ENCODE measurements at regions not wholly inside any gene's neighbourhood (a gene's known extent, or its start where the extent isn't known, plus 50 kb on each side); places are given as distances from the start of the nearest gene placed in this dataset.

DNA sequence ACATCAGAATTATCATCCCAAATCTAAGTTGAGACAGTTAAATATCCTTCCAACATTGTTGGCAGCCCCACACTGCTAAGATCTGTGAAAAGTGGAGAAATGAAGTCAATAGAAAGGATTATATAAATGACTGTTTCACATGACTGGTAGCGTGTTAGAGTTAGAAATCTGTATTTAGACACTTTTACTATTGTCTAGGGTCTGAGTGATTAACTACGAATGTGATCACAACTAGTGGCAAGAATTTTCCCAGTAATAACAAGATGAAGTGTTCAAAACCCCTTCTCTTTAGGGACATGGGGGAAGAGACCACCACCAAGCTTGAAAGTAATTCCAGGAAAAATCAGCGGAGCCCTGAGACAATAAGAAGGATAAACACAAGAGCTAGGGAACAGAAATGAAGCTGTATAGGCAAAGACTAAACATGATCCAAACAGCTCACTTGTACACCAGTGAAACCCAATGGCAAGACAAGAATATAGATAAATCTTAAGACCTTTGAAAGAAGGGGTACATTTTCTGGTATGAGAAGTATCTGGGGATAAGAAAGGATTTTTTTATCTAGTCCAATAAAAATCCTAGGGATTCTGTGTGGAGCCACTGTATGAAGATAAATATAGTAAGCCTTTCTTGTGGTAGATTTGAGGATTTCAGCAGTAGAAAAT, 646.6 kb upstream of the USP24 start:
- no peaks in the 10 kb centered on the region for H3K4me1 ChIP-seq (replicated peaks)
- TF ChIP-seq POLR2AphosphoS5 (IDR thresholded peaks at IDR 0.05) (no peak), POLR2A (IDR thresholded peaks at IDR 0.05) (no peak)
- TF ChIP-seq, protein P1, sequence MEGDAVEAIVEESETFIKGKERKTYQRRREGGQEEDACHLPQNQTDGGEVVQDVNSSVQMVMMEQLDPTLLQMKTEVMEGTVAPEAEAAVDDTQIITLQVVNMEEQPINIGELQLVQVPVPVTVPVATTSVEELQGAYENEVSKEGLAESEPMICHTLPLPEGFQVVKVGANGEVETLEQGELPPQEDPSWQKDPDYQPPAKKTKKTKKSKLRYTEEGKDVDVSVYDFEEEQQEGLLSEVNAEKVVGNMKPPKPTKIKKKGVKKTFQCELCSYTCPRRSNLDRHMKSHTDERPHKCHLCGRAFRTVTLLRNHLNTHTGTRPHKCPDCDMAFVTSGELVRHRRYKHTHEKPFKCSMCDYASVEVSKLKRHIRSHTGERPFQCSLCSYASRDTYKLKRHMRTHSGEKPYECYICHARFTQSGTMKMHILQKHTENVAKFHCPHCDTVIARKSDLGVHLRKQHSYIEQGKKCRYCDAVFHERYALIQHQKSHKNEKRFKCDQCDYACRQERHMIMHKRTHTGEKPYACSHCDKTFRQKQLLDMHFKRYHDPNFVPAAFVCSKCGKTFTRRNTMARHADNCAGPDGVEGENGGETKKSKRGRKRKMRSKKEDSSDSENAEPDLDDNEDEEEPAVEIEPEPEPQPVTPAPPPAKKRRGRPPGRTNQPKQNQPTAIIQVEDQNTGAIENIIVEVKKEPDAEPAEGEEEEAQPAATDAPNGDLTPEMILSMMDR (IDR thresholded peaks at IDR 0.05), result no peak
- no peaks in the 10 kb centered on the region for H3K27me3 ChIP-seq (replicated peaks; ENCODE audit: insufficient read depth)
- intact Hi-C loops (cut with DNase I), result no loop called here
- no peaks in the 10 kb centered on the region for H3K36me3 ChIP-seq
- H3K9me3 ChIP-seq, result no peaks in the 10 kb centered on the region
- no peak overlapping the region for H3K4me3 ChIP-seq
- WGBS, result 78% methylated on average over 3 of the region's 3 CpGs
- no peak for DNase-seq (ENCODE audit: low spot score)
- no peak overlapping the region for H3K27ac ChIP-seq

DNA sequence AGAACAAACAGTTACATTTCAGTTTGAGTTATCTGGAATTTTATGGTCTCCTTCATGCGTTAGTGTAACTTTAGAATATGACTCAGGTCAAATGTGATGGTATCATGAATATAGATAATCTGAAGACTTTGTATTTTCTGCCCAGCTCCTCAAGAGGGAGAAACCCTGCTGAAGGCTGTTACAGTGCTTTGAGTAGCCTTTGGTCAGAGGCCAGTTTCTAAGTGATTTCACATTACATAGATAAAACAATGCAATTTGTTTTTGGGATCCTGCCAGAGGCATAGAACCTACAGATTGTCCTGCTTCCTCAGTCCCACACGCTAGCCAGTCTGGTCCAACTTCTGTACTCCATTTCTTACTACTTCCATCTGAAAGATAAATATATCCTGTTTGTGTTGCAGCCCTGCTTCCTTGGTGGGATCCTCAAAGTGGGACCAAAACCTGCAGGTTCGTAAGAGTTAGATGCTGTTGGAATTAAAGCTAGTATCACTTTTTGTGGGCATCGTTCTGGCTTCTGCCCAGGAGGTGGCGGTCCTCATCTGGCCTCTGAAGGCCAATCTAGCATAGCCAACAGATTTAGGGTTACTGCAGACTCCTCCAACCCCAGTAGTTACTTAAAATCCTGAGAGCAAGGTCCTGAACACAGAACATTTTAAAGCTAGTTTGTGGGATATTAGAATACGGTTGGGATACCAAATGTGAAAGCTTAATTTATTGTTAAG, 645.8 kb upstream of the USP24 start:
- WGBS, result 66% methylated on average over 6 of the region's 6 CpGs
- DNase-seq (ENCODE audit: low spot score), result no peak
- Histone ChIP-seq H3K27ac (no peak overlapping the region), H3K36me3 (no peaks in the 10 kb centered on the region), H3K9me3 (no peaks in the 10 kb centered on the region), H3K4me3 (no peak overlapping the region), H3K4me1 (replicated peaks) (no peaks in the 10 kb centered on the region), H3K27me3 (replicated peaks; ENCODE audit: insufficient read depth) (no peaks in the 10 kb centered on the region)
- TF ChIP-seq, protein P1 (IDR thresholded peaks at IDR 0.05), result no peak
- TF ChIP-seq POLR2A (IDR thresholded peaks at IDR 0.05) (no peak), POLR2AphosphoS5 (IDR thresholded peaks at IDR 0.05) (no peak)
- intact Hi-C loops (cut with DNase I), result no loop called here

DNA sequence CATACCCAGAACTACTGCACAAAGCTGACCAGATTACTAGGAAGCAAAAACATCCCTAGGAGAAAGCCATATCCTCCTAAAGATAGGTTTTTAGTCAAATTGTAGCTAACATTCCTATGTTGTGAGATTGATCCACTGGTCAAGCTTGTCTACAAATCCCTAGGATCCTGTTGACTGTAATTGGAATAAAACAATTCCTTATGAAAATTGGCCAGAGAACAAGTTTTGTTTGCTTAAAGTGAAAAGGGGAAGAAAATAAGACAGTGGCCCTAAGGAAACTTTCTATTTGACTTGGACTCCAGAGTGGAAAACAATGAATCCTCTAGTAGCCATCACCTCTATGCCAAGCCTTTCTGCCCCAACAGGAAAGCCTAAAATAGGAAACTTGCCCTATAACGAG, 645.2 kb upstream of the USP24 start:
- Histone ChIP-seq H3K36me3 (no peaks in the 10 kb centered on the region), H3K9me3 (no peaks in the 10 kb centered on the region), H3K4me3 (no peak overlapping the region), H3K4me1 (replicated peaks) (no peaks in the 10 kb centered on the region), H3K27me3 (replicated peaks; ENCODE audit: insufficient read depth) (no peaks in the 10 kb centered on the region), H3K27ac (no peak overlapping the region)
- TF ChIP-seq POLR2A (IDR thresholded peaks at IDR 0.05) (no peak), POLR2AphosphoS5 (IDR thresholded peaks at IDR 0.05) (no peak)
- TF ChIP-seq, protein P1 (IDR thresholded peaks at IDR 0.05), result no peak
- WGBS, result 56% methylated on average over 1 of the region's 1 CpG
- DNase-seq (ENCODE audit: low spot score), result no peak
- intact Hi-C loops (cut with DNase I), result no loop called here

DNA sequence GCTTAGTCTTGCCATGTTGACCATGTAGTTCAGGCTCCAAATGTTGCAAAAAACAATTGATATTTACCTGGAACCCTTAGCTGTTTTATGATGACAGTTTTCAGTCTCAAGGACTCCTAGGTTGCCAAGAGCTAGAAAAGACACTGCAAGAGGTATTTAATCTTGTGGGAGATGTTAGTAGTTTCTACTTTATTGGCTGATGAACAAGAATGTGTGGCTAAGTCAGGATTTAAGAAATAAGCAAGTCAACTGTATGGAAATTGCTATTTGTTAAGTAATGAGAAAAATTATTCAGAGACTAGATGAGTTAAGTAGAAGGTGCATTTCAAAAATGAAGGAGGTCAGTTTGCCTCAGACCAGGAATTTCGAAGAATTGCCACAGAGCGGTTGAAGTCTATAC, 639.7 kb upstream of the USP24 start:
- H3K27ac ChIP-seq, result no peak overlapping the region
- no peak for DNase-seq (ENCODE audit: low spot score)
- no peaks in the 10 kb centered on the region for H3K9me3 ChIP-seq
- TF ChIP-seq, protein P1 (IDR thresholded peaks at IDR 0.05), result no peak
- TF ChIP-seq POLR2A (IDR thresholded peaks at IDR 0.05) (no peak), POLR2AphosphoS5 (IDR thresholded peaks at IDR 0.05) (no peak)
- H3K4me1 ChIP-seq (replicated peaks), result no peaks in the 10 kb centered on the region
- H3K36me3 ChIP-seq, result no peaks in the 10 kb centered on the region
- 71% methylated on average over 2 of the region's 2 CpGs for WGBS
- intact Hi-C loops (cut with DNase I), result no loop called here
- H3K27me3 ChIP-seq (replicated peaks; ENCODE audit: insufficient read depth), result no peaks in the 10 kb centered on the region
- no peak overlapping the region for H3K4me3 ChIP-seq

DNA sequence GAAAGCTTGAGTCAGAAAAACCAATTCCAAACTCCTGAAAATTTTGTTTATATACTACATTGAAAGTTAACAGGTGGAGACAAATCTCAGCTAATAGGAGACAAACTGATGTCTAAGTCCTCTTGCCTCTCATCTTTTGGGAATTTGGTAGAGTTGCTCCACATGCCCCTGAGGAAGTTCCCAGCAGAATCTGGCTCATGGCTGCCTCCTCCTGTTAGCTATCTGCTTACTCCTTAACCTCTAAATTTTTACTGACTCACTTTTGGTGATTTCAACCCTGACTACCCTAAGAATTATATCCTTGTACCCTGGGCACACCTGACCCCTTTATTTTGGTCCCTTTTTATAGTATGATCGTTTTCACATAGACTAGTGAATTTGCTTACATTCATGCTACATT, 633.7 kb upstream of the USP24 start:
- TF ChIP-seq, protein P1 (IDR thresholded peaks at IDR 0.05), result no peak
- TF ChIP-seq POLR2AphosphoS5 (IDR thresholded peaks at IDR 0.05) (no peak), POLR2A (IDR thresholded peaks at IDR 0.05) (no peak)
- no peaks in the 10 kb centered on the region for H3K4me1 ChIP-seq (replicated peaks)
- H3K27ac ChIP-seq, result no peak overlapping the region
- no peak overlapping the region for H3K4me3 ChIP-seq
- H3K36me3 ChIP-seq, result no peaks in the 10 kb centered on the region
- H3K9me3 ChIP-seq, result no peaks in the 10 kb centered on the region
- no peak for DNase-seq (ENCODE audit: low spot score)
- WGBS, result 90% methylated on average over 1 of the region's 1 CpG
- H3K27me3 ChIP-seq (replicated peaks; ENCODE audit: insufficient read depth), result no peaks in the 10 kb centered on the region
- intact Hi-C loops (cut with DNase I), result no loop called here

Measured in prostate gland (tissue), 2 donors.